K562 (cell line): ENCODE measurements at regions not wholly inside any gene's neighbourhood (a gene's known extent, or its start where the extent isn't known, plus 50 kb on each side); places are given as distances from the start of the nearest gene placed in this dataset.

Experiments used
- ATAC-seq: fragments of 200-7000 bp; cut with Tn5 transposase; 3 replicates; pipeline ENCODE4 v1.9.1; 2020; ENCODE audit warnings: moderate library complexity
- BruUV-seq: library from RNA; stranded (reverse); fragments of 400-500 nt; replicated peaks from 2 replicates; lab custom pipeline; 2021; lab: Mats Ljungman, UMichigan
- CTCF ChIA-PET: fragments of 300-600 bp; formaldehyde crosslinking; extraction: SDS; loops from one replicate; lab custom pipeline; 2021; ENCODE audit warnings: low intra/inter-chr PET ratio; lab: Yijun Ruan, JAX
- POLR2A ChIA-PET: fragments of 300-600, 350-650 bp; sonication (Branson Sonifier 250); formaldehyde crosslinking; extraction: SDS; loops from one replicate; lab custom pipeline; 2021; ENCODE audit warnings: antibody characterized with exemption, inconsistent platforms; lab: Yijun Ruan, JAX
- DNase-seq, 4 experiments: peaks; one replicate each; pipeline versions ENCODE4 v3.0.0 to v3.0.0-alpha.2; 2011 to 2018; ENCODE audit warnings: low spot score in 3 of 4, mixed read lengths in 3 of 4; ENCODE audit errors: extremely low read depth in 1 of 4
- FAIRE-seq: peaks from 2 replicates; lab custom pipeline; 2011; peaks lifted over from hg19 to GRCh38; lab: Jason Lieb, UNC
- H2AFZ ChIP-seq: 2 replicates; pipeline ENCODE4 v1.6.0; 2011; ENCODE audit warnings: low read depth, low read length, control low read depth, inconsistent platforms
- H3K27ac ChIP-seq: fragments of 200-600 bp; 3 replicates; pipeline ENCODE4 v1.8.0; 2011; ENCODE audit warnings: low read depth, mild to moderate bottlenecking, control low read depth, inconsistent platforms, low read length, moderate library complexity, mixed read lengths; ENCODE audit errors: extremely low read depth
- H3K27me3 ChIP-seq, 2 experiments: fragments of 300-600 bp in 1 of 2; 2 replicates in 1 of 2; 3 replicates in 1 of 2; pipeline versions ENCODE4 v1.6.0 to v1.8.0; 2011; ENCODE audit warnings: inconsistent platforms in 2 of 2, low read length in 2 of 2, mild to moderate bottlenecking in 1 of 2, mixed read lengths in 1 of 2, moderate library complexity in 1 of 2; ENCODE audit not compliant: control insufficient read depth in 2 of 2, insufficient read depth in 2 of 2
- H3K36me3 ChIP-seq: fragments of 300-600 bp; 3 replicates; pipeline ENCODE4 v1.8.0; 2011; ENCODE audit warnings: mild to moderate bottlenecking, low read length, inconsistent platforms; ENCODE audit not compliant: control insufficient read depth, insufficient read depth
- H3K4me1 ChIP-seq, 2 experiments: fragments of 200-600 bp in 1 of 2; replicated peaks in 1 of 2; 2 replicates in 1 of 2; 3 replicates in 1 of 2; pipeline versions ENCODE4 v1.5.1 to v1.8.0; 2011; ENCODE audit warnings: inconsistent platforms in 2 of 2, low read length in 2 of 2, mild to moderate bottlenecking in 1 of 2, mixed read lengths in 1 of 2, moderate library complexity in 1 of 2; ENCODE audit not compliant: control insufficient read depth in 2 of 2, insufficient read depth in 2 of 2
- H3K4me2 ChIP-seq: 2 replicates; pipeline ENCODE4 v1.6.1; 2011; ENCODE audit warnings: low read length, control low read depth, inconsistent platforms, mixed read lengths; ENCODE audit not compliant: insufficient read depth
- H3K4me3 ChIP-seq: fragments of 200-600 bp; sonication (generic), shearing (Covaris generic); 2 replicates; pipeline ENCODE4 v1.5.1; 2016; ENCODE audit warnings: control low read depth, inconsistent platforms
- H3K79me2 ChIP-seq: fragments of 200-600 bp; 3 replicates; pipeline ENCODE4 v1.8.0; 2011; ENCODE audit warnings: low read length, inconsistent platforms; ENCODE audit not compliant: control insufficient read depth, insufficient read depth
- H3K9ac ChIP-seq, 2 experiments: 2 replicates each; pipeline versions ENCODE4 v1.6.0 to v1.6.1; 2011; ENCODE audit warnings: low read depth in 2 of 2, low read length in 2 of 2, control low read depth in 1 of 2, inconsistent platforms in 1 of 2, mild to moderate bottlenecking in 1 of 2, mixed read lengths in 1 of 2; ENCODE audit not compliant: insufficient read depth in 1 of 2
- H3K9me1 ChIP-seq: one replicate; pipeline ENCODE4 v1.6.0; 2011; ENCODE audit warnings: inconsistent platforms, mild to moderate bottlenecking, low read length, moderate library complexity; ENCODE audit not compliant: control insufficient read depth, insufficient read depth
- H3K9me3 ChIP-seq: replicated peaks from 2 replicates; pipeline ENCODE4 v1.5.1; 2011; ENCODE audit warnings: low read depth, low read length, inconsistent platforms; ENCODE audit not compliant: control insufficient read depth, insufficient read depth
- H4K20me1 ChIP-seq: replicated peaks from 2 replicates; pipeline ENCODE4 v1.6.1; 2011; ENCODE audit warnings: low read length, inconsistent platforms, mixed read lengths; ENCODE audit not compliant: control insufficient read depth, insufficient read depth
- CHD1 ChIP-seq: fragments of 200-600 bp; sonication (generic); IDR thresholded peaks from one replicate; pipeline ENCODE4 v1.6.1; 2012; ENCODE audit warnings: mild to moderate bottlenecking, moderate library complexity, low read length, inconsistent platforms
- E2F5 ChIP-seq: sonication (generic); formaldehyde crosslinking; IDR thresholded peaks from 2 replicates; pipeline ENCODE4 v1.8.0; 2022; ENCODE audit warnings: mild to moderate bottlenecking, missing genetic modification reagents
- ELF1 ChIP-seq: fragments of 200-800 bp; sonication (Bioruptor generic); IDR thresholded peaks from 2 replicates; pipeline ENCODE4 v1.6.1; 2016; ENCODE audit warnings: missing genetic modification characterization, missing compliant biosample characterization
- MITF ChIP-seq: IDR thresholded peaks from 2 replicates; pipeline ENCODE4 v1.6.1; 2014; ENCODE audit warnings: antibody characterized with exemption
- MTA1 ChIP-seq: fragments of 450-650 bp; IDR thresholded peaks from 2 replicates; pipeline ENCODE4 v1.6.1; 2017; ENCODE audit warnings: borderline replicate concordance
- NFIC ChIP-seq: fragments of 450-650 bp; IDR thresholded peaks from 2 replicates; pipeline ENCODE4 v1.6.1; 2017; ENCODE audit warnings: mild to moderate bottlenecking, inconsistent platforms
- RBBP5 ChIP-seq: fragments of 200-600 bp; sonication (generic); IDR thresholded peaks from 2 replicates; pipeline ENCODE4 v1.6.1; 2012; ENCODE audit warnings: borderline replicate concordance, mild to moderate bottlenecking, low read length, control low read depth, inconsistent platforms; ENCODE audit not compliant: insufficient read depth, poor library complexity, severe bottlenecking
- TBP ChIP-seq: optimal IDR thresholded peaks from 2 replicates; pipeline ENCODE3; 2011; ENCODE audit warnings: low read depth, low read length, improper control_type of control experiment
- ZFP30 ChIP-seq: fragments of 250-450 bp; sonication (Bioruptor Pico); IDR thresholded peaks from 2 replicates; pipeline ENCODE4 v1.8.0; 2022; ENCODE audit warnings: moderate library complexity, mild to moderate bottlenecking, inconsistent platforms, borderline replicate concordance
- ZNF785 ChIP-seq: fragments of 250-450 bp; sonication (Bioruptor Pico); IDR thresholded peaks from 2 replicates; pipeline ENCODE4 v1.4.0; 2020; ENCODE audit warnings: mild to moderate bottlenecking
- WGBS: fragments of 100-300 bp; shearing (Covaris generic); methylation state at CpG from one replicate; pipeline ENCODE4 v1.1.6; 2016; ENCODE audit warnings: low coverage, mixed read lengths; ENCODE audit not compliant: insufficient coverage; ENCODE audit errors: missing lambda C conversion rate; 5-methylcytosine and 5-hydroxymethylcytosine counted together
- in situ Hi-C: fragments of 300-500 bp; cut with MboI; formaldehyde crosslinking; loops from 4 replicates; pipeline ENCODE4 v1.15.0; 2018; ENCODE audit warnings: inconsistent platforms, mixed read lengths
- intact Hi-C: fragments of 100-400 bp; cut with micrococcal nuclease; formaldehyde crosslinking; loops from 2 replicates; pipeline ENCODE4 v1.14.2; 2022
- TF ChIP-seq, protein P1 (sequence below), 3 experiments: IDR thresholded peaks in 2 of 3; conservative IDR thresholded peaks in 1 of 3; 2 replicates each; pipeline ENCODE4 v1.5.1; 2011 to 2012; ENCODE audit warnings: low read length in 3 of 3, mild to moderate bottlenecking in 3 of 3, control low read depth in 2 of 3, improper control_type of control experiment in 1 of 3, inconsistent platforms in 1 of 3, low read depth in 1 of 3, mixed read lengths in 1 of 3, moderate library complexity in 1 of 3; ENCODE audit not compliant: insufficient read depth in 2 of 3
- TF ChIP-seq, protein P2 (sequence below): sonication (generic); formaldehyde crosslinking; IDR thresholded peaks from 2 replicates; pipeline ENCODE4 v1.8.1; 2022; ENCODE audit warnings: missing genetic modification reagents
- TF ChIP-seq, protein P3 (sequence below), 2 experiments: fragments of 450-650 bp; IDR thresholded peaks; 2 replicates each; pipeline ENCODE4 v1.6.1; 2016
- TF ChIP-seq, protein P4 (sequence below): IDR thresholded peaks from 3 replicates; pipeline ENCODE4 v1.6.1; 2011; ENCODE audit warnings: borderline replicate concordance, mild to moderate bottlenecking; ENCODE audit not compliant: insufficient read length, insufficient read depth

- TF ChIP-seq, protein P1, sequence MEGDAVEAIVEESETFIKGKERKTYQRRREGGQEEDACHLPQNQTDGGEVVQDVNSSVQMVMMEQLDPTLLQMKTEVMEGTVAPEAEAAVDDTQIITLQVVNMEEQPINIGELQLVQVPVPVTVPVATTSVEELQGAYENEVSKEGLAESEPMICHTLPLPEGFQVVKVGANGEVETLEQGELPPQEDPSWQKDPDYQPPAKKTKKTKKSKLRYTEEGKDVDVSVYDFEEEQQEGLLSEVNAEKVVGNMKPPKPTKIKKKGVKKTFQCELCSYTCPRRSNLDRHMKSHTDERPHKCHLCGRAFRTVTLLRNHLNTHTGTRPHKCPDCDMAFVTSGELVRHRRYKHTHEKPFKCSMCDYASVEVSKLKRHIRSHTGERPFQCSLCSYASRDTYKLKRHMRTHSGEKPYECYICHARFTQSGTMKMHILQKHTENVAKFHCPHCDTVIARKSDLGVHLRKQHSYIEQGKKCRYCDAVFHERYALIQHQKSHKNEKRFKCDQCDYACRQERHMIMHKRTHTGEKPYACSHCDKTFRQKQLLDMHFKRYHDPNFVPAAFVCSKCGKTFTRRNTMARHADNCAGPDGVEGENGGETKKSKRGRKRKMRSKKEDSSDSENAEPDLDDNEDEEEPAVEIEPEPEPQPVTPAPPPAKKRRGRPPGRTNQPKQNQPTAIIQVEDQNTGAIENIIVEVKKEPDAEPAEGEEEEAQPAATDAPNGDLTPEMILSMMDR (IDR thresholded peaks at IDR 0.05 in 2 of 3, conservative IDR thresholded peaks at IDR 0.05 in 1 of 3; ENCODE audit: insufficient read depth in 2 of 3, low read depth in 1 of 3, low read length in 3 of 3) = no peak
- TF ChIP-seq, protein P2, sequence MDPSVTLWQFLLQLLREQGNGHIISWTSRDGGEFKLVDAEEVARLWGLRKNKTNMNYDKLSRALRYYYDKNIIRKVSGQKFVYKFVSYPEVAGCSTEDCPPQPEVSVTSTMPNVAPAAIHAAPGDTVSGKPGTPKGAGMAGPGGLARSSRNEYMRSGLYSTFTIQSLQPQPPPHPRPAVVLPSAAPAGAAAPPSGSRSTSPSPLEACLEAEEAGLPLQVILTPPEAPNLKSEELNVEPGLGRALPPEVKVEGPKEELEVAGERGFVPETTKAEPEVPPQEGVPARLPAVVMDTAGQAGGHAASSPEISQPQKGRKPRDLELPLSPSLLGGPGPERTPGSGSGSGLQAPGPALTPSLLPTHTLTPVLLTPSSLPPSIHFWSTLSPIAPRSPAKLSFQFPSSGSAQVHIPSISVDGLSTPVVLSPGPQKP = no peak
- TF ChIP-seq E2F5 (CRISPR knock-in tag) = no peak
Observed at GRCh38 chr6:22231050-22231449, 65.8 kb downstream of the PRL start (continued).

- no peak for DNase-seq
- intact Hi-C loops (no loop called here), in situ Hi-C loops (no loop called here)
- H4K20me1 ChIP-seq = no peaks in the 10 kb centered on the region
- H3K4me2 ChIP-seq = no peak overlapping the region
- no peak for FAIRE-seq
- no peak overlapping the region for H3K4me3 ChIP-seq
- H3K4me1 ChIP-seq = no peaks in the 10 kb centered on the region
- POLR2A ChIA-PET = no interaction called here
- no peaks in the 10 kb centered on the region for H3K27me3 ChIP-seq
- no peaks in the 10 kb centered on the region for H3K9me3 ChIP-seq
- ATAC-seq = no peak
- BruUV-seq = no TSS peak
- WGBS = 2% methylated on average over 4 of the region's 4 CpGs
- H2AFZ ChIP-seq = no peak overlapping the region
- no peaks in the 10 kb centered on the region for H3K79me2 ChIP-seq
- no peaks in the 10 kb centered on the region for H3K9me1 ChIP-seq
- H3K36me3 ChIP-seq = no peaks in the 10 kb centered on the region
- H3K9ac ChIP-seq = no peak overlapping the region
- H3K27ac ChIP-seq = no peak overlapping the region
- CTCF ChIA-PET = no interaction called here
- TF ChIP-seq TBP (no peak), ELF1 (tag) (no peak), MTA1 (no peak), RBBP5 (no peak), ZNF785 (CRISPR knock-in tag) (no peak), NFIC (no peak), CHD1 (no peak), ZFP30 (CRISPR knock-in tag) (no peak), MITF (no peak)
- TF ChIP-seq, protein P3, sequence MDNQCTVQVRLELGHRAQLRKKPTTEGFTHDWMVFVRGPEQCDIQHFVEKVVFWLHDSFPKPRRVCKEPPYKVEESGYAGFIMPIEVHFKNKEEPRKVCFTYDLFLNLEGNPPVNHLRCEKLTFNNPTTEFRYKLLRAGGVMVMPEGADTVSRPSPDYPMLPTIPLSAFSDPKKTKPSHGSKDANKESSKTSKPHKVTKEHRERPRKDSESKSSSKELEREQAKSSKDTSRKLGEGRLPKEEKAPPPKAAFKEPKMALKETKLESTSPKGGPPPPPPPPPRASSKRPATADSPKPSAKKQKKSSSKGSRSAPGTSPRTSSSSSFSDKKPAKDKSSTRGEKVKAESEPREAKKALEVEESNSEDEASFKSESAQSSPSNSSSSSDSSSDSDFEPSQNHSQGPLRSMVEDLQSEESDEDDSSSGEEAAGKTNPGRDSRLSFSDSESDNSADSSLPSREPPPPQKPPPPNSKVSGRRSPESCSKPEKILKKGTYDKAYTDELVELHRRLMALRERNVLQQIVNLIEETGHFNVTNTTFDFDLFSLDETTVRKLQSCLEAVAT (IDR thresholded peaks at IDR 0.05) = no peak
- TF ChIP-seq, protein P4, sequence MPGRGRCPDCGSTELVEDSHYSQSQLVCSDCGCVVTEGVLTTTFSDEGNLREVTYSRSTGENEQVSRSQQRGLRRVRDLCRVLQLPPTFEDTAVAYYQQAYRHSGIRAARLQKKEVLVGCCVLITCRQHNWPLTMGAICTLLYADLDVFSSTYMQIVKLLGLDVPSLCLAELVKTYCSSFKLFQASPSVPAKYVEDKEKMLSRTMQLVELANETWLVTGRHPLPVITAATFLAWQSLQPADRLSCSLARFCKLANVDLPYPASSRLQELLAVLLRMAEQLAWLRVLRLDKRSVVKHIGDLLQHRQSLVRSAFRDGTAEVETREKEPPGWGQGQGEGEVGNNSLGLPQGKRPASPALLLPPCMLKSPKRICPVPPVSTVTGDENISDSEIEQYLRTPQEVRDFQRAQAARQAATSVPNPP = no peak
Observed at GRCh38 chr6:22231616-22232015, 65.2 kb downstream of the PRL start.
